NOMO-1 (cell line): ENCODE measurements at regions not wholly inside any gene's neighbourhood (a gene's known extent, or its start where the extent isn't known, plus 50 kb on each side); places are given as distances from the start of the nearest gene placed in this dataset.

Experiments used
- DNase-seq, 2 experiments: peaks; one replicate each; lab custom pipeline; 2025; ENCODE audit not compliant: unreplicated experiment in 2 of 2; lab: John Stamatoyannopoulos, UW

DNA sequence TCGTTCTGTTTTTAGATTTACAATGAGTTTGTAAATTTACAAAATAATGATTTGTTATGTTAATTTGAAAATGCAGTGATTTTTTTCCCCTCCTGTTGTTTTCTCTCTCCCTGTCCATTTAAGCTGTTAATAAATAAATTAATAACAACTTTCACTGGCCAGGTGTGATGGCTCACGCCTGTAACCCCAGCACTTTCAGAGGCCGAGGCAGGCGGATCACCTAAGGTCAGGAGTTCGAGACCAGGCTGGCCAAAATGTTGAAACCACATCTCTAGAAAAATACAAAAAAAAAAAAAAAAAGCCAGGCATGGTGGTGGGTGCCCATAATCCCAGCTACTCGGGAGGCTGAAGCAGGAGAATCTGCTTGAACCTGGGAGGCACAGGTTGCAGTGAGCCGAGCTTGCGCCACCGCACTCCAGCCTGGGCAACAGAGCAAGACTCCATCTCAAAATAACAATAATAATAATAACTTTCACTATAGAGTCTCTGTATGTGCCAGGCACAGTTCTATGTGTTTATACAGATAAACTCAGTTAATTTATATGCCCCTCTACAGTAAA, 229.2 kb upstream of the ARGLU1 start:
- no peak for DNase-seq

DNA sequence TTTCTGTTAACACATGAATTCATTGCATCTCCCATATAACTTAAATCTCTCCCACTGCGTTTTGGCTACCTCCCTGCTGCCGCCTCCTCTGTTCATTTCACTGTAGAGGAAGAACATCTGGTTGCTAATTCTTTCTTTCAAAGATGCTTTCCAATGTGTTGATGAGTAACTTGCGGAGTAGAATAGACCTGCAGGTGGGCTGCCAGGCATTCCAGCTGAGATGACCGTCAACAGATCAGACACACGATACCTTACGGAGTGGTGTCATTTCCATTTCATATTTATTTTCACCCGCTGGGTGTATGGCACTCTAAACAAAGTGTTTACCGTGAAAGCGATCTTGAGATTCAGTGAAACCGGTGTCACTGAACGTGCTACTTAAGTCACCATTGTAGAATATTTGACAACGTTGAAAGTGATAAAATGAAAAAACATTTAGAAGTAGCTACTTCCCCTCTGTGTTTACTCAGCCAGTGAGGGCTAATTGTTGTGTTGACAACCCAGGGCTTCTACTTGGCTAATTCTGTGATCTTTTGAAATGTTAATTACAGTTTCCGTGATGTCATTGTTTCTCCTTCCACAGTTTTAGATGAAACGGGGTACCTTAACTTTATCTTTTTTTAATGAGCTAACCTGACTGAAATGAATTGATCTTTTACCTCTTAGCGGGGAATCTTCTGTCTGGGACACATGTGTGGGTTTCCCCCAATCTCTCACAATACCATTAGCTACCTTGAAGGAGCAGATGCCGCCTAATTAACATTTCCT, 228.5 kb upstream of the ARGLU1 start:
- no peak for DNase-seq

GRCh38 chr13:106795847-106796246, 227.9 kb upstream of the ARGLU1 start:
- no peak for DNase-seq

- no peak for DNase-seq
Measured at GRCh38 chr13:106794117-106794516, 226.2 kb upstream of the ARGLU1 start.

DNA sequence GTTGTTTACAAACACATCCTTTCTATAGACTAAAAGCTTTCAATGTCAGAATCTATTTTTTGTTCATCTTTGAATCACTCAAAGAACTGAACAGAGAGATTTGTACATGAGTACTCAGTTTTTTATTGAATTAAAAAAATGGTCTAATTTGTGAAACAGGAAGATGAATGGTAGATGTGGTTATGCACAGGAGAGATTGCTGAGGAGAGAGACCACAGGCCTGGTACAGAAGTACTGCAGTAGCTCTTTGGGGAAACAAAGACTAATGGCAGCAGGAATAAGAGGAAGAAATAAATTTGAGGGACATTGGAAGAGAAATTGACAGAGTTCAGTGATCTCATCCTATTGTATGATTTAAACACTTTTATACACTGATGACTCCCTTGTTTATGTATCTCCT, 222.0 kb upstream of the ARGLU1 start:
- DNase-seq = no peak

DNA sequence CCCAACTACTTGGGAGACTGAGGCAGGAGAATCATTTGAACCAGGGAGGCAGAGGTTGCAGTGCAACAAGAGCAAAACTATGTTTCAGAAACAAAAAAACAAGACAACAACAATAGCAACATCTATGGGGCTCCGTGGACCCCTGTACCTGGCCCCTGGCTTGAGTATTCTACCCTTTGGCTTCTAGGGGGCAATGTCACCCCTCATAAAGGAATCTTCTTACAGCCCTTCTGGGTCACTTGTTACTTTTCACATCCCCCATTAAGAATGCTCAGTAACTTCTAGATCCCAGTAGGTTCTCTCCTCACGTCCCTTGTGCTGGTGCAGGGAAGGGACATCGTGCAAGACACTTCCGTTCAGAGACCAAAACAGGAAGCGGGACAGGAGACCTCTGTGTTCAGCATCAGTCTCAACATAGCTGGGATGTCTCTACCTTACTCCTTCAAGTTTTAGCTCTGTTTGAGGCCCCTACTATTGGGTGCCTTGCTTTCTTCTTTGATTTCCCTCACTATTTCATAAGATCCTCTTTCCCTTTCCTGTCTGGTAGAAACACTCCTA, 218.1 kb upstream of the ARGLU1 start:
- no peak for DNase-seq

GRCh38 chr13:106774621-106775020, 206.7 kb upstream of the ARGLU1 start:
- no peak for DNase-seq

DNA sequence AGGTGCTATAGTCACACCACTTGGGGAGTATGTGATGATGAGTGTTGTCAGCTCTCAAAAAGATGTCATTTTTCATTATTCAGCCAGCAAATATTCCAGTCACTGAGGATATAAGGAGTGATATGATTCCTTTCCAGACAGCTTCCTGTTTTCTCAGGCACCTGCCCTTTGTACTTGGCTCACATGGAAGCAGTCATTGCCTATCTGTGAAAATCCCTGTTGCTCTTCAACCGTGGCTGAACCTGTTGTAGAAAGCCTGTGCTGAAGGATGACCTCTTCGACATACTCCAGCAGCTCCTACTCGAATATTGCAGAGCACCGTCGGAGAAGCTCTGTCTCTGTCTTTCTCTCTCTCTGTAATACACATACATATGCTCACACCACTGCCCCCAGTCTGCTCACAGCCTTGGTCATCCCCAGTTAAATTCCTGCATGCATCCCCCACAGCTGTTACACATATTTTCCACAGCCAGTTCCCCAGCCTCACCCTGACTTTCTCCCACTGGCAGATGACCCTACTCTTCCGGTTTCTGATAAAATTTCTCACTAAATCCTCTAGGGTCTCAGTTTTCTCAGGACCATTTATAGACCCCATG, 204.2 kb upstream of the ARGLU1 start:
- no peak for DNase-seq

DNA sequence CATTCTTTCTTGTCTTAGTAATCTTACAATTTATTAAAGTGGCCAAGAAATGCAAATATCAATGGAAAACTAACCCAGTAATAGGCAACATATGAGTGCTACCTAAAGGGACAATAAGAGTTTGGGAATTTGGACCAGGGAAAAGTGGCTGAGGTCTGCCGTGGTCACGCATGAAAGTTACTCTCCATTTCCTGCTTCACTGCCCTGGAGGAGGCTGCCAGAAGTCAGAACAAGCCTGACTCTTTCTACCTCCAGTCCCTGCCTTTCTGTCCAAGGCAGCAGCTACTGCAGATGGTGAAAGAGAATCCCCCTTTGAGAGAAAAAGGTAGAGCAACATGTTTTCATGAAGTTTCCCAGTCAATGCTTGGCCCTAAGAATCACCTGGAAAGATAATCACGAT, 201.1 kb upstream of the ARGLU1 start:
- DNase-seq = no peak

DNA sequence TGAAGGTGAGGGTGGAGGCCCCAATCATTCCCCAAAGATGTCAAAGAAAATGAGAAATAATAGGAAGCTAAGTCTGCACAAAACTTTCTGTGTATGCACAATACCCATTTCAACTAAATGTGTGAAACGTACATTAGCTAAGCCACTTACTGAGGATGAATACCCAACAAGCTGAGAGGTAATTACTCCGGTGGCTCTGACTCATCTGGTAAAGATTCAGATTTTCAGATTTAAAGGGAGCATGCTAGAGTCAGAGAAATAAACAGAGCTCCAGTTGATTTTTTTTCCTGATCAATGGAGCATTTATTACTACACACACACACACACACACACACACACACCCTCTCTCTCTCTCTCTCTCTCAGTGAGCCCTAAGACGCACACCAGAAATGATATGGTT, 194.8 kb upstream of the ARGLU1 start:
- DNase-seq = no peak

- DNase-seq = no peak
Measured at GRCh38 chr13:106756446-106756845, 188.5 kb upstream of the ARGLU1 start.

DNA sequence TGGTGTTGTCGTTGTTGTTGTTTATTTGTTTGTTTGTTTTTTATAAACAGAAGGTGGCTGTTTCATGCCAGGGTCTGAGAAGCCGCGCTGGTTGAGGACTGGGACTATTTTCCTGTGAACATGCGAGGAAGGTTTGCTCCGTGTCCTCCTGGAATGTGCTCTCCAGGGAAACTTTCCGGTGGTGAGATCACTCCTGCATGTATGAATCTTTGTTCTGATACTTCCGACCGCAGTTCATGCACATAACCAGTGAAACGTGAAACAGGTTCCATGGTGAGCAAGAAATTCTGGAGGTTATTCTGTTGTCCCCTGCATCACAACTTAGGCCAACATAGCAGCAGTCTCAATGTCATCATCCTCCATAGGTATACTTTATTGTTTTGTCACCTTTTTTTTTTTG, 187.6 kb upstream of the ARGLU1 start:
- DNase-seq = no peak

GRCh38 chr13:106753251-106753650, 185.3 kb upstream of the ARGLU1 start:
- DNase-seq = no peak

DNA sequence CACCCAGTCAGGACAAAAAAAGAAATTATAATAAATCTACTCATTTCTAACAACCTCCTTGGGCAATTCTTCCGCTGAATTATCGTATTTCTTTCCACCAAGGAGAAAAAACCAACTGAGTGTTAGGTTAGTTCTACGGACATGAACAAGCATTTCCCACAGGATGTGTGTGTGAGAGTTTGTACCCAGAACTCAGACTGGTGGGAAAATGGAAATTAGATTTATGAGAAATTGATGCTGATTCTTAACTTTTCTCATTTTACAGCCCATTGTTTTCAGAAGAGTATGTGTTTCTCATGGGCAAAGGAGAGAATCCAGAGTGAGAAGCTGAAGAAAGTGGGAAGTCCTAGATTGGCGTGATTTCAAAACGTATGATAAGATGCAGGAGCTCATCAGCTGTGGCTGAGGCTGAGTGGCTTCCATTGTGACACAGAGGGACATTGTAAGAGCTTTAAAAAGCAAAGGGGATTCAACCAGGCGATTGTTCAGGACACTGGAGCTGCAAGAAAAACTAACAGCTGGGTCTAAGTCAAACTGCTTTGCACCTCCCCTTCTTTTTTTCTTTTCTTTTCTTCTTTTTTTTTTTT, 184.7 kb upstream of the ARGLU1 start:
- no peak for DNase-seq

DNA sequence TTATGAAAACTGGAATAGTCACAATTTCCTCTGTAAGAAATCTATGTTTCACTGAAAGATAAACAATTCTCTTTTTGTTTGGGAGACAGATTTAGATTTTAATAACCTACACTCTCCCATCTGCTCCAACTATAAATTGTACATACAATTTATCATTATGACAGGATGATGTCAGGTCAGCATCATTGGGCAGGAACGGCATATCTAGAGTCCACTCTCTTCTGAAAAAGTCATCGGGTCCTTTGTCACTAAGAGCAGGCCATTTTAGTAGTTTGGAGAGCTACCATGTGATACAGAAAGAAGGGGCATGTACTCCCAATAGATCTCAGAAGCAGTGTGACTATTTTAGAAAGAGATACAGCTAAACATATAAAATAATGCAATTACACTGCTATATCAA, 180.8 kb upstream of the ARGLU1 start:
- DNase-seq = no peak

DNA sequence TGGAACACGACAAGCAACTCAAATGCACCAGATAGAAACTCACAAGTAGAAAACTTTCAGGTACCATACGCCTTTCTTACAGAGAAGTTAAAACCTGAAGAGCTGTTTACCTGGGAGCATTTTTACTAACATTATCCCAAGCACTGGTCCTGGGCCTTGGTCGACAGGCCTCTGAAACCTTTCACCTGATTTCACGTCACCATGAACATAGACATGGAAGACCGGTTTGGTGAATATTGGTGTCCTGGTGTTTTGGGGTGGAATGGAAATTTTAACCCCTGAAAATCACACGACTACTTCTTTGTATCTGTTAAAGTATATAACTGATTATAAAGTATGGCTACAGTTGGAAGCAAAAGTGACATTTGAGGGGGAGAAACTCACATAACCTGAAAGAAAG, 176.6 kb upstream of the ARGLU1 start:
- DNase-seq = no peak

DNA sequence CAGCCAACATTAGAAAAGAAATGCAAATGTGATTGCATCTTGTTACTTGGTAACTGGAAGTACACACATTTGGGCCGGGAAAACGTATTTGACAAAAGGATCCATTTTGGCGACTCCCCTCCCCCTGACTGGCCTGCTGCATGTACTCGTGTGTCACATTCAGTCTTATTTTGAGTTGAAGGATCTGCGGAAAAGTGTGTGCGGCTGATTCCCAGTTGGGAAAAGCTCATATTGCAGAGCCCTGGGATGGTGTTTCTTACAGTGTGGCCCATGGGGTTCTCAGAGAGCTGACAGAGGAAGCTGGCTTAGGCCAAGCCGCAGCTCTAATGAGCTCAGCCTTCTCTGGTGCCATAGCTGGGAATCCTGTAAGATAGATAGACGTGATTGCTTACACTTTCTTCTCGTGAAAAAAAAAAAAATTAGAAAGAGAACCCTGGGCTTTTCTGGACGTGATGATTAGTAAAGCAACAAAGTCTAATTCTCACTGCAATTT, 170.3 kb upstream of the ARGLU1 start:
- no peak for DNase-seq

GRCh38 chr13:106736941-106737340, 169.0 kb upstream of the ARGLU1 start:
- DNase-seq = no peak

DNA sequence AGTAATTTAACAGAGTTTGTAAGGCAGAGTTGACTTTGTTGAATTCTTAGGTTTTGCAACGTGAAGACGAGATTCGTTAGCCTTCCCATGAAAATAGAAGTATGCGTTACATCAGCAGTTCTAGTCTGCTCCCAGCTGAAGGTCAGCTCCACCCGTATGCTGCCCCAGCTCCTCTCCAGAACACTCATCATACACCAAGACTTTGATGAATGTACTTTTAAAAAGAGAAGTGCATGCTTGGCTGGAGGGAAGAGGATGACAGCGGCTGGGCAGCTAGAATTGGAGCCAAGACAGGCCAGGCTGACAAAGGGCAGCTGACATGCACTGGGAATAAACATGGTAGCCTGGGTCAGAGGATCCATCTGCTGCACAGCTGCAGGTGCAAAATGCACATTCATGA, 166.3 kb upstream of the ARGLU1 start:
- DNase-seq = no peak

- no peak for DNase-seq
Measured at GRCh38 chr13:106723036-106723435, 155.1 kb upstream of the ARGLU1 start.

DNA sequence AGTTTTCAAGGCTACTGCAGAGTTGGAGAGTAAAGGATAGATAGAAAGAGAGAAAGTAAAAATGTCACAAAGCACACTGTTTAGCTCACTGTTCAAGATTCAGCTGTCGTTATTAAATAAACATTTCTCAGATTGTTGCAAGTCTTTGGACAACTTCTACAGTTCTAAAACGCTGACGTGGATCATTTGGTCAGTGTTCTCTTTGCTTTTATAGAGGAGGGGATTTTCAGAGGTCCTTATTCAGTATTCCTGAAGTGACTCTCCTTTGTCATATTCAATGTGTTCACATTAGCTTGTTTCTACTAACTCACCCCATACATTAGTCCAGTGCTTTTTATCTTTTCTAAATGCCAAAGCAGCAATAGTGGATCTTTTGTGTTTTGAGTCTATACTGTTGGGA, 154.7 kb upstream of the ARGLU1 start:
- DNase-seq = no peak

- no peak for DNase-seq
Measured at GRCh38 chr13:106721599-106721998, 153.7 kb upstream of the ARGLU1 start.
